GM21723 (cell line): ENCODE measurements at regions not wholly inside any gene's neighbourhood (a gene's known extent, or its start where the extent isn't known, plus 50 kb on each side); places are given as distances from the start of the nearest gene placed in this dataset.
"Not testable (repeated sequence)": the region's sequence is repeated elsewhere in the genome, so short reads cannot be mapped to it uniquely, and the experiment has no call there.

Experiments
- ATAC-seq: cut with Tn5 transposase; IDR thresholded peaks from one replicate; pipeline ENCODE4 v1.9.1; 2021; ENCODE audit warnings: mild to moderate bottlenecking, moderate library complexity; ENCODE audit not compliant: unreplicated experiment

DNA sequence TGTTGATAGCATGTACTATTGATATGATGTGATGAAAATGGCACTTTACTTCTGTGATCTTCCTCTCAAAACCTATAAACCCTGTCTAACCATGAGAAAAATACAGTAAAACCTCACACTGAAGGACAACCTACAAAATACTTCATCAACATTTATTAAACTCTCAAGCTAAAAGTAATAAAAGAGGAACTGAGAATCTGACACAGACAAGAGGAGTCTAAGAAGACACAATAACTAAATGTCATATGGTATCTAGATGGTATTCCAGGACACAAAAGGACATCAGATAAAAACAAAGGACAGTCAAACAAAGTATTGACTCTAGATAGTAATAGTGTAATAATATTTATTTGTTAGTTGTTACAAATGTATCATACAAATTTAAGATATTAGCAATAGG, 655.3 kb downstream of the SH3BGRL start:
- no peak for ATAC-seq

GRCh38 chrX:81866873-81867272, 665.0 kb downstream of the SH3BGRL start:
- no peak for ATAC-seq

DNA sequence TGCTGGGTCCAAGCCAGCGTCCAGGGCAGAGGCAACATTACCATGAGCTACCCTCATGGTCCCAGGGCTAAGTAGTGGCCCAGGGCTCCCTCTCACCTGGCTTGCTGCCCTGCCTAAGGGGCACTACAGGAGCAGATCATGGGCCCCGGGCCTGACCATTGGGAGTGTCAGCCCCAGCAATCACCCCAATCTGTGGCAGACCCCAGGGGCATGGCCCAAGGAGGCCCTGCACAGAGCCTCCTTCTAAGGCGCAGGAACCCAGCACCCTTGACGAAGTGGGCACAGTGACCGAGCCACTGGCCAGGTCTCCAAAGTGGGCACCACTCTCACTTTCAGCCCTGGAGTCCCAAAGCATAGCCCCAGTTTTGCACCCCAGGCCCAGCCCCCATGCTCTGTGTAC, 667.1 kb downstream of the SH3BGRL start:
- no peak for ATAC-seq

GRCh38 chrX:81874807-81875206, 672.9 kb downstream of the SH3BGRL start:
- no peak for ATAC-seq

- ATAC-seq = no peak
Observed at GRCh38 chrX:81875800-81876199, 673.9 kb downstream of the SH3BGRL start.

GRCh38 chrX:81876437-81876836, 674.5 kb downstream of the SH3BGRL start:
- no peak for ATAC-seq

DNA sequence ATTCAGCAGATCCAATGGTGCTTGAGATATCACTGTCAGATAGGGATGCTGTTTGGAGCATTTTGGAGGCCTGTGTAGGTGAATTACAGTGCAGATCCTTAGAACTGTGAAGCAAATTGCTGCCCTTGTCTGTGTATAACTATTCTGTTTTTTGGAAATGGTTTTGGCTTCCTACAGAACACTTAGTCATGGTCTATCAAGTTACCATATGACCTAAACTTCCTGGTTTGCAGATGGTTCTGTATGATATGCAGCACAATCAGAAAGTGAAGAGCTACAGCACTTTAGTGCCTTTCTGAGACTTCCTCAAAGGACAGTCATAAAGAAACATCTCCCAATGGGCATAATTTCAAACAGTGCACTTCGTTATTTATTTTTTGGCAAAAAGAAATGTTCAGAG, 688.6 kb downstream of the SH3BGRL start:
- no peak for ATAC-seq

DNA sequence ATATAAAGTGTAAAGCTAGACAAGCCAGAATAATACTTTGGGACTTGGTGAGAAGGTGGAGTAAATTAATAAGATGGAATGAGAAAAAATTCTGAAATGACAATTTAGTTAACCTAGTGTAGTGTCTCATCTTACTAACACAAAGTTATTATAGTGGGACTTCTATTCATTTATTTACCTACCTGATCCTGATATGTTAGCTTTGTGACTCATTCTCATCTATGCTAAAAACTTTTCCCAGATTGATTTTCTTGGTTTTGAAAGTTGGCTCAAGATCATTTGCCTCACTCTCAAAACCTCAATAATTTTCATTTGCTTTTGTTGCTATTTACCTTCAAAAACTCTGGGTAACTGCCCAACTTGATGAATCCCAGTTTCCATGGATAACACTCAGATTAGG, 698.6 kb downstream of the SH3BGRL start:
- no peak for ATAC-seq

GRCh38 chrX:81925812-81926211, 723.9 kb downstream of the SH3BGRL start:
- no peak for ATAC-seq

GRCh38 chrX:81945911-81946310, 744.0 kb downstream of the SH3BGRL start:
- not testable (repeated sequence) for ATAC-seq

DNA sequence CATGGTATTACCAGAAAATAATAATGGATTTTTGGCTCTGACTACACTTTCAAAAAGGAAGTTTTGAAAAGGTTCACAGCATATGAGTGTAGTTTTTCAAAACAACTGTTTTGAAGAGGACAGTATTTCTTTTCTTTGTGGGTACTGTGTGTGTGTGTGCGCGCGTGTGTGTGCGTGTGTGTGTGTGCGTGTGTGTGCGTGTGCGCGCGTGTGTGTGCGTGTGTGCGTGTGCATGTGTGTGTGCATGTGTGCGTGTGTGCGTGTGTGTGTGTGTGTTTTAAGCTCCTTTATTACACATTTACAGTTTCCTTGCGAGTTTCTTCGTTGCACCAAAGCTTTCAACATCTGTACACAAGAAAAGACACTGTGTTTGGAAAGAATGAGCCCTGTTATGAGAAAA, 755.4 kb downstream of the SH3BGRL start:
- ATAC-seq = no peak

- peak; percentile 65 for ATAC-seq
Observed at GRCh38 chrX:81957900-81958545, 756.1 kb downstream of the SH3BGRL start.

DNA sequence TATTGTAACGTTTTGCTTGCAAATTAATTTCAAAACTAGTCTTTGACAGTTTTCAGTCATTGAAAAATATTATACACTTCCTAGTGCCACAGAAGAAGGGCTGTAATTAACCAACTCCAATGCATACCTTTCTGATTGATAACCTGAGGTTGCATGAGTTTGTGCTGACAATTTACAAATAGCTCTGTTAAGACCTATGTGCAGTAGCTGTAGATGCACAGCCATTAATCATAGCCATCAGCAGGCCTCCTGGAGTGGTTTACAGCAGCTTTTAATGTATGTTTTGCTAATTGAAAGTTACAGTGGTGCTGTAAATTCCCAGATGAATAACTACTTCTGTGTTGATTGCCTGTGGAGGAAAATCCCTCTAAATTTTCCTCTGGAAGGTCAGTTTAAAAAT, 758.1 kb downstream of the SH3BGRL start:
- ATAC-seq = no peak

GRCh38 chrX:81974413-81974812, 772.5 kb downstream of the SH3BGRL start:
- not testable (repeated sequence) for ATAC-seq

DNA sequence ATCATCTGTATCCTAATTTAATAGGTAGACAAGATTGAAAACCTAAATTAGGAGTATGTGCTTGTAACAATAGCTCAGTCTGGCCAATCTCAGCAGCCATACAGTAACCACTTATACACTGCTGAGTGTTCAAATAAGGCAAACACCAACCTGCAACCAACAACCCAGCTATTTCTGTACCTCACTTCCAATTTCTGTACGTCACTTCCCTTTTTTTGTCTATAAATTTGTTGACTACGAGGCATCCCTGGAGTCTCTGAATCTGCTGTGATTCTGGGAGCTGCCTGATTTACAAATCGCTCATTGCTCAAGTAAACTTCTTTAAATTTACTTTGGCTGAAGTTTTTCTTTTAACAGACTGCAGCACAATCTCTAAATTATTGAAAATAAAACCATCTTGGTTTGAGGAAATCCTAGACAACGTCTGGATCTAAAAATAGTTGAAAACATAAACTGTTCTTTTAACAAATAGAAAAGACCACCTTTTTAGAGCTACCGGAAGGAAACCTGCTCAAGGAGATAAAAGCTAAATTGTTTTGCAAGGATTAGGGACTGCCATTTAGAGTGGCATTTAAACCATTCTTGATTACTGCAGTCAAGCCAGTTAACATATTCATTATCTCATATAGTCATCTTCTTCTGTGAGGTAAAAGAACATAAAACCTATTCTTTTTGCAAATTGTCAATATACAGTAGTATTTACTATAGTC, 778.1 kb downstream of the SH3BGRL start:
- no peak for ATAC-seq

GRCh38 chrX:81987217-81987616, 785.3 kb downstream of the SH3BGRL start:
- not testable (repeated sequence) for ATAC-seq

DNA sequence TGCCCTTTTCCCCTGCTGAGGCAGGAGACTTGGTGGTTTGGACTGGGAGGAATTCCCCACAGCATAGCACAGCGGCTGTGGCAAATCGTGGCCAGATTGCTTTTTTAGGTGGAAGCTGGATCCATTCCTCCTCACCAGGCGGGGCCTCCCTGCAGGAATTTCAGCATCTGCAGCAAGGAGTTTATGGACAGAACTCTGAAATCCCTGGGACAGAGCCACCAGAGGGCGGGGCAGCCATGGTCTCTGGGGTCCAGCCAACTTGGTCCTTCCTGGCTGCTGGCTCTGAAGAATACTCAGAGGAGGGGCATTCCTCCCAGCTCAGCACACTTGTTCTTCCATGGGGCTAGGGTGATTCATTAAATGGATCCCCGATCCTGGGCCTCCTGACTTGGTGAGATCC, 794.3 kb downstream of the SH3BGRL start:
- no peak for ATAC-seq

GRCh38 chrX:82029571-82030218, 827.8 kb downstream of the SH3BGRL start:
- no peak for ATAC-seq

DNA sequence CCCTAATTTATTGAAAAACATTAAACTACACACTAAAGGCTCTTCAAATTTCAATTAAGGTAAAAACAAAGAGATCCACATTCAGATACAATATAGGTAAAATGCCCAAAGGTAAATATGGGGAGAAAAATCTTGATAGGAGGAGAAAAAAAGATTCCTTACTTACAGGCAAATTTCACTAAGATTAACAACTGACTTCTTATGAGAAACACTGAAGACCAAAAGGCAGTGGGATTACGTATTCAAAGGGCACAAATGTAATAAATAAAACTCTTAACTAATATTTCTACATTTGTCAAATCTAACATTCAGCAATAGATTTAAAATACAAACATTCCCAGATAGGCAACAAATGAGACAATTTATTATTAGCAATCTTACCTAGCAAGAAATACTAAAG, 829.3 kb downstream of the SH3BGRL start:
- no peak for ATAC-seq

GRCh38 chrX:82038793-82039192, 836.9 kb downstream of the SH3BGRL start:
- ATAC-seq = no peak

DNA sequence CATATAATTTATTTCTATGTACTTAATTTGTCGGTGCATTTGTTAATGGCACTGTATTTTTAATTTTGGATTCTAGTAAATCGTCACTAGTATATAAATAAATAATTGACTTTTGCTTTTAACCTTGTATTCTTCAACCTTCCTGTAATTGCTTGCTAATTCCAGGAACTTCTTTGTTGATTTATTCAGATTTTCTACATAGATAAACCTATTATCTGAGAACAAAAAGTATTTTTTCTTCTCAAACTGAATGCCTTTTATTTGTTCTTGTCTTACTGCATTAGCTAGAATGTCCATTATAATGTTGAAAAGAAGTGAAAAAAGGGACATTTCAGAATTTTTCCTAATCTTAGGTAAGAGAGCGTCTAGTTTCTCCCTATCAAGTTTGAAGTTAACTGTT, 839.1 kb downstream of the SH3BGRL start:
- ATAC-seq = no peak

DNA sequence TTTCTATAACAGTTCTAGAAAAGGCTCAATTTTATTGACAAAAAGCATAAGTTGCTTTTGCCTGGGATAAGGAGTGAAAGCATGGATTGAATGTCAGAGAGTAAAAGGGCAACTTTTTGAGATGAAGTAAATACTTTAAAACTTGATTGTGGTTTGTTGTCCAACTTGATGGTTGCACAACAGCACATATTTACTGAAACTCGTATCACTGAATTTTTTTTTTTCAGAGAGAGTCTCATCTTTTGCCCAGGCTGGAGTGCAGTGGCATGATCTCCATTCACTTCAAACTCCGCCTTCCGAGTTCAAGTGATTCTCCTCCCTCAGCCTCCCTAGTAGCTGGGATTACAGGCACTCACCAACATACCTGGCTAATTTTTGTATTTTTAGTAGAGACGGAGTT, 856.8 kb downstream of the SH3BGRL start:
- no peak for ATAC-seq
